ENCODE measurements at regions not wholly inside any gene's neighbourhood (a gene's known extent, or its start where the extent isn't known, plus 50 kb on each side); places are given as distances from the start of the nearest gene placed in this dataset.

DNA sequence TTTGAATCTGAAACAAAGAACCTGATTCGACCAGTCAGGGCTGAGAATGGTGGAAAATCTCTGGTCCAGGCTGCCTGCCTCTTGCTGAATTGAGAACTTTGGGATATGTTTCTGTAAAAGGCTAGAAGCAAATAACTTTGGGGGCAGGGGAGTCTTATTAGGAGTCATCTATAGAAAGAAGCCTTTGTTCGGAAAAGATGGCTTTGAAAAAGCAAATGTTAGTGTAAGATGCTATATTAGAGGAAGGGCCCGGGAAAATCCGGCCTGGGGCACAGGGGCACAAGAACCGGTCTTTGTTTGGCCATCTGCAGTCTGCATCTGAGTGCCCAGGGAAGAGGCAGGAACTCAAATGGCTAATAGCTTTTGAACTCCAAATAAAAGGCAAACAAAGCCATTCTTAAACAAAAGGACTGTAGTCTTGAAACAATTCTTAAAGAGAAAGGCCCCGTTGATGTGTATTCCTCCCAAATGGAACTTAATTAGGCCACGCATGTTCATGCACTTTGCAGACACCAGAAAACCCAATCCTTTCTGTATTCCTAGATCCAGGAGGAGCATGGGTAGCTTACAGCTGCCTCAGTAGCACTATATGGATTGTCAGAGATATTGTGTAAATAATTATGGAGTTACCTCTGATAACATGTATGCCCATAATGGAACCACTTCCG, 180.0 kb upstream of the ARL4C start:
- TF ChIP-seq EP300 (IDR thresholded peaks at IDR 0.05) (no peak), POLR2AphosphoS5 (IDR thresholded peaks at IDR 0.05) (no peak), POLR2A (IDR thresholded peaks at IDR 0.05) (no peak)
- TF ChIP-seq, protein P1, sequence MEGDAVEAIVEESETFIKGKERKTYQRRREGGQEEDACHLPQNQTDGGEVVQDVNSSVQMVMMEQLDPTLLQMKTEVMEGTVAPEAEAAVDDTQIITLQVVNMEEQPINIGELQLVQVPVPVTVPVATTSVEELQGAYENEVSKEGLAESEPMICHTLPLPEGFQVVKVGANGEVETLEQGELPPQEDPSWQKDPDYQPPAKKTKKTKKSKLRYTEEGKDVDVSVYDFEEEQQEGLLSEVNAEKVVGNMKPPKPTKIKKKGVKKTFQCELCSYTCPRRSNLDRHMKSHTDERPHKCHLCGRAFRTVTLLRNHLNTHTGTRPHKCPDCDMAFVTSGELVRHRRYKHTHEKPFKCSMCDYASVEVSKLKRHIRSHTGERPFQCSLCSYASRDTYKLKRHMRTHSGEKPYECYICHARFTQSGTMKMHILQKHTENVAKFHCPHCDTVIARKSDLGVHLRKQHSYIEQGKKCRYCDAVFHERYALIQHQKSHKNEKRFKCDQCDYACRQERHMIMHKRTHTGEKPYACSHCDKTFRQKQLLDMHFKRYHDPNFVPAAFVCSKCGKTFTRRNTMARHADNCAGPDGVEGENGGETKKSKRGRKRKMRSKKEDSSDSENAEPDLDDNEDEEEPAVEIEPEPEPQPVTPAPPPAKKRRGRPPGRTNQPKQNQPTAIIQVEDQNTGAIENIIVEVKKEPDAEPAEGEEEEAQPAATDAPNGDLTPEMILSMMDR (IDR thresholded peaks at IDR 0.05), result no peak
- 69 to 81% methylated on average over 8 of the region's 8 CpGs for WGBS, 2 donors
- ATAC-seq (ENCODE audit: low FRiP score in 2 of 2) (no peak), DNase-seq (no peak)
- H3K27ac ChIP-seq, result no peak overlapping the region
- H3K36me3 ChIP-seq, result no peaks in the 10 kb centered on the region
- no peaks in the 10 kb centered on the region for H3K9me3 ChIP-seq
- no peaks in the 10 kb centered on the region for H3K27me3 ChIP-seq
- peaks cover 0 to 7% (median 3%) of the 10 kb centered on the region in 4 donors for H3K4me1 ChIP-seq
- H3K4me3 ChIP-seq, result no peak overlapping the region

GRCh38 chr2:234676109-234676782, 179.4 kb upstream of the ARL4C start:
- H3K27me3 ChIP-seq, result no peaks in the 10 kb centered on the region
- H3K4me1 ChIP-seq, result peaks cover 0 to 7% (median 3%) of the 10 kb centered on the region in 4 donors
- no peak for TF ChIP-seq EP300 (IDR thresholded peaks at IDR 0.05)
- TF ChIP-seq, protein P1 (IDR thresholded peaks at IDR 0.05), result no peak
- no peak for TF ChIP-seq POLR2A (IDR thresholded peaks at IDR 0.05)
- TF ChIP-seq POLR2AphosphoS5 (IDR thresholded peaks at IDR 0.05), result no peak
- H3K4me3 ChIP-seq, result no peak overlapping the region
- no peak for ATAC-seq (ENCODE audit: low FRiP score in 2 of 2)
- H3K36me3 ChIP-seq, result no peaks in the 10 kb centered on the region
- 73 to 81% methylated on average over 4 of the region's 4 CpGs for WGBS, 2 donors
- H3K9me3 ChIP-seq, result no peaks in the 10 kb centered on the region
- DNase-seq, result no peak
- H3K27ac ChIP-seq, result no peak overlapping the region

DNA sequence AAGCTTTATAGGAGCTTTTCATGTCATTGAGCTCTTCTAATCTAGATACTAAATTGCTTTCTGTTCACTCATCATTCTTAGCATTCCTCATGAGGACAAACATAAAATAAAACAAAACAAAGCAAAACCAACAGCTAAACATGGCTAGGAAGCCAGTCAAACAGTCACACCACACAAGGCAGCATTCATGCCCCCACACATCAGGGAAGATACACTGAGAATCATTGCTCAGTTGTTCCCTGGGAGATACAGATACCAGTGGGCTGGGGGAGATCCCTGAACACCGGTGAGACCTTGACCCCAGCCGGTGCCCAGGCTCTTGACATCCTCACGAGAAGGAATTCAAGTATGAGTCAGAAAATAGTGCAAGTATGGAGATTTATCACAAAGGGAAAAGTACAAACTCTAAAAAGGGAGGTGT, 177.9 kb upstream of the ARL4C start:
- Histone ChIP-seq H3K9me3 (no peaks in the 10 kb centered on the region), H3K4me1 (peaks cover 0 to 6% (median under 1%) of the 10 kb centered on the region in 4 donors), H3K4me3 (no peak overlapping the region), H3K27me3 (no peaks in the 10 kb centered on the region), H3K36me3 (no peaks in the 10 kb centered on the region), H3K27ac (no peak overlapping the region)
- no peak for ATAC-seq (ENCODE audit: low FRiP score in 2 of 2)
- DNase-seq, result no peak
- no peak for TF ChIP-seq POLR2AphosphoS5 (IDR thresholded peaks at IDR 0.05)
- TF ChIP-seq, protein P1 (IDR thresholded peaks at IDR 0.05), result no peak
- no peak for TF ChIP-seq EP300 (IDR thresholded peaks at IDR 0.05)
- no peak for TF ChIP-seq POLR2A (IDR thresholded peaks at IDR 0.05)
- 47 to 66% methylated on average over 3 of the region's 3 CpGs for WGBS, 2 donors

- WGBS, 2 donors, result 90 to 95% methylated on average over 1 of the region's 1 CpG
- TF ChIP-seq, protein P1 (IDR thresholded peaks at IDR 0.05), result no peak
- TF ChIP-seq POLR2AphosphoS5 (IDR thresholded peaks at IDR 0.05), result no peak
- TF ChIP-seq POLR2A (IDR thresholded peaks at IDR 0.05), result no peak
- TF ChIP-seq EP300 (IDR thresholded peaks at IDR 0.05), result no peak
- no peak overlapping the region for H3K27ac ChIP-seq
- ATAC-seq (ENCODE audit: low FRiP score in 2 of 2) (no peak), DNase-seq (no peak)
- no peaks in the 10 kb centered on the region for H3K27me3 ChIP-seq
- H3K36me3 ChIP-seq, result no peaks in the 10 kb centered on the region
- H3K4me1 ChIP-seq, result peaks cover 0 to 6% (median 0%) of the 10 kb centered on the region in 4 donors
- H3K4me3 ChIP-seq, result no peak overlapping the region
- H3K9me3 ChIP-seq, result no peaks in the 10 kb centered on the region
Measured at GRCh38 chr2:234673961-234674759, 177.3 kb upstream of the ARL4C start.
